ENCODE measurements at regions not wholly inside any gene's neighbourhood (a gene's known extent, or its start where the extent isn't known, plus 50 kb on each side); places are given as distances from the start of the nearest gene placed in this dataset.

- POLR2A ChIA-PET, result no interaction called here
- CTCF ChIA-PET, result no interaction called here
- Histone ChIP-seq H3K9me3 (ENCODE audit: control insufficient read depth in 2 of 3, low read length in 3 of 3) (no peaks in the 10 kb centered on the region), H3K36me3 (ENCODE audit: control insufficient read depth in 2 of 3, insufficient read depth in 3 of 3, low read length in 3 of 3) (no peaks in the 10 kb centered on the region), H3K27ac (ENCODE audit: low read depth, low read length) (no peak overlapping the region), H3K4me3 (ENCODE audit: low read length) (no peak overlapping the region), H3K27me3 (ENCODE audit: control insufficient read depth in 2 of 2, insufficient read depth in 2 of 2, low read length in 2 of 2) (no peaks in the 10 kb centered on the region), H3K4me1 (ENCODE audit: control insufficient read depth in 2 of 2, insufficient read depth in 2 of 2, low read length in 2 of 2) (no peaks in the 10 kb centered on the region)
- H3K27ac Mint-ChIP-seq, result no peak overlapping the region
- H3K27me3 Mint-ChIP-seq, result no peaks in the 10 kb centered on the region
- H3K4me1 Mint-ChIP-seq, result peaks cover 0 to 11% (median 2%) of the 10 kb centered on the region in 7 donors
- intact Hi-C loops (cut with micrococcal nuclease), result no loop called here
- H3K9me3 Mint-ChIP-seq, result no peaks in the 10 kb centered on the region
- ATAC-seq (no peak), DNase-seq (no peak)
- no peaks in the 10 kb centered on the region for H3K36me3 Mint-ChIP-seq
- H3K4me3 Mint-ChIP-seq, result no peak overlapping the region
These were observed 221.2 kb upstream of the SFSWAP start for GRCh38 chr12:131489718-131490117.

- Mint-ChIP-seq H3K27me3 (peaks cover 0 to 2% (median 0%) of the 10 kb centered on the region in 5 donors), H3K9me3 (no peaks in the 10 kb centered on the region), H3K36me3 (no peaks in the 10 kb centered on the region), H3K27ac (no peak overlapping the region), H3K4me3 (no peak overlapping the region), H3K4me1 (peaks cover 0 to 19% (median 8%) of the 10 kb centered on the region in 7 donors)
- Histone ChIP-seq H3K36me3 (ENCODE audit: control insufficient read depth in 2 of 3, insufficient read depth in 3 of 3, low read length in 3 of 3) (no peaks in the 10 kb centered on the region), H3K4me3 (ENCODE audit: low read length) (no peak overlapping the region), H3K27me3 (ENCODE audit: control insufficient read depth in 2 of 2, insufficient read depth in 2 of 2, low read length in 2 of 2) (no peaks in the 10 kb centered on the region), H3K9me3 (ENCODE audit: control insufficient read depth in 2 of 3, low read length in 3 of 3) (no peaks in the 10 kb centered on the region), H3K27ac (ENCODE audit: low read depth, low read length) (no peak overlapping the region), H3K4me1 (ENCODE audit: control insufficient read depth in 2 of 2, insufficient read depth in 2 of 2, low read length in 2 of 2) (no peaks in the 10 kb centered on the region)
- no peak for DNase-seq
- POLR2A ChIA-PET, result no interaction called here
- intact Hi-C loops (cut with micrococcal nuclease), result no loop called here
- CTCF ChIA-PET, result no interaction called here
- ATAC-seq, result no peak
These were observed 219.7 kb upstream of the SFSWAP start for GRCh38 chr12:131491155-131491554.

GRCh38 chr12:131491916-131492490, 218.9 kb upstream of the SFSWAP start:
- peaks cover 0 to 19% (median 8%) of the 10 kb centered on the region in 7 donors for H3K4me1 Mint-ChIP-seq
- H3K9me3 Mint-ChIP-seq, result no peaks in the 10 kb centered on the region
- H3K27ac Mint-ChIP-seq, result no peak overlapping the region
- ChIA-PET POLR2A (no interaction called here), CTCF (no interaction called here)
- H3K27me3 Mint-ChIP-seq, result peaks cover 0 to 2% (median 0%) of the 10 kb centered on the region in 5 donors
- ATAC-seq (no peak), DNase-seq (no peak)
- Histone ChIP-seq H3K9me3 (ENCODE audit: control insufficient read depth in 2 of 3, low read length in 3 of 3) (no peaks in the 10 kb centered on the region), H3K36me3 (ENCODE audit: control insufficient read depth in 2 of 3, insufficient read depth in 3 of 3, low read length in 3 of 3) (no peaks in the 10 kb centered on the region), H3K27me3 (ENCODE audit: control insufficient read depth in 2 of 2, insufficient read depth in 2 of 2, low read length in 2 of 2) (no peaks in the 10 kb centered on the region), H3K4me1 (ENCODE audit: control insufficient read depth in 2 of 2, insufficient read depth in 2 of 2, low read length in 2 of 2) (no peaks in the 10 kb centered on the region), H3K27ac (ENCODE audit: low read depth, low read length) (no peak overlapping the region), H3K4me3 (ENCODE audit: low read length) (no peak overlapping the region)
- no peak overlapping the region for H3K4me3 Mint-ChIP-seq
- intact Hi-C loops (cut with micrococcal nuclease), result no loop called here
- no peaks in the 10 kb centered on the region for H3K36me3 Mint-ChIP-seq

- Mint-ChIP-seq H3K27ac (no peak overlapping the region), H3K4me1 (peaks cover 0 to 8% (median 0%) of the 10 kb centered on the region in 7 donors), H3K36me3 (no peaks in the 10 kb centered on the region), H3K27me3 (peaks cover 0 to 6% (median 0%) of the 10 kb centered on the region in 5 donors), H3K9me3 (no peaks in the 10 kb centered on the region), H3K4me3 (no peak overlapping the region)
- H3K27me3 ChIP-seq (ENCODE audit: control insufficient read depth in 2 of 2, insufficient read depth in 2 of 2, low read length in 2 of 2), result no peaks in the 10 kb centered on the region
- POLR2A ChIA-PET, result no interaction called here
- H3K4me3 ChIP-seq (ENCODE audit: low read length), result no peak overlapping the region
- no peaks in the 10 kb centered on the region for H3K9me3 ChIP-seq (ENCODE audit: control insufficient read depth in 2 of 3, low read length in 3 of 3)
- ATAC-seq (no peak), DNase-seq (no peak)
- H3K36me3 ChIP-seq (ENCODE audit: control insufficient read depth in 2 of 3, insufficient read depth in 3 of 3, low read length in 3 of 3), result no peaks in the 10 kb centered on the region
- intact Hi-C loops (cut with micrococcal nuclease), result no loop called here
- CTCF ChIA-PET, result no interaction called here
- H3K4me1 ChIP-seq (ENCODE audit: control insufficient read depth in 2 of 2, insufficient read depth in 2 of 2, low read length in 2 of 2), result no peaks in the 10 kb centered on the region
- H3K27ac ChIP-seq (ENCODE audit: low read depth, low read length), result no peak overlapping the region
These were observed 217.6 kb upstream of the SFSWAP start for GRCh38 chr12:131493068-131493826.

- Mint-ChIP-seq H3K27me3 (peaks cover 0 to 6% (median 0%) of the 10 kb centered on the region in 5 donors), H3K4me3 (no peak overlapping the region), H3K27ac (no peak overlapping the region), H3K9me3 (no peaks in the 10 kb centered on the region), H3K4me1 (peaks cover 0 to 8% (median 0%) of the 10 kb centered on the region in 7 donors), H3K36me3 (no peaks in the 10 kb centered on the region)
- Histone ChIP-seq H3K27ac (ENCODE audit: low read depth, low read length) (no peak overlapping the region), H3K4me1 (ENCODE audit: control insufficient read depth in 2 of 2, insufficient read depth in 2 of 2, low read length in 2 of 2) (no peaks in the 10 kb centered on the region), H3K4me3 (ENCODE audit: low read length) (no peak overlapping the region), H3K27me3 (ENCODE audit: control insufficient read depth in 2 of 2, insufficient read depth in 2 of 2, low read length in 2 of 2) (no peaks in the 10 kb centered on the region), H3K36me3 (ENCODE audit: control insufficient read depth in 2 of 3, insufficient read depth in 3 of 3, low read length in 3 of 3) (no peaks in the 10 kb centered on the region), H3K9me3 (ENCODE audit: control insufficient read depth in 2 of 3, low read length in 3 of 3) (no peaks in the 10 kb centered on the region)
- POLR2A ChIA-PET, result no interaction called here
- ATAC-seq, result no peak
- intact Hi-C loops (cut with micrococcal nuclease), result no loop called here
- CTCF ChIA-PET, result no interaction called here
- DNase-seq, result no peak
These were observed 216.7 kb upstream of the SFSWAP start for GRCh38 chr12:131494216-131494615.

GRCh38 chr12:131494741-131495524, 216.0 kb upstream of the SFSWAP start:
- ATAC-seq, result no peak
- no peak overlapping the region for H3K4me3 ChIP-seq (ENCODE audit: low read length)
- H3K4me3 Mint-ChIP-seq, result no peak overlapping the region
- ChIA-PET POLR2A (no interaction called here), CTCF (no interaction called here)
- H3K36me3 ChIP-seq (ENCODE audit: control insufficient read depth in 2 of 3, insufficient read depth in 3 of 3, low read length in 3 of 3), result no peaks in the 10 kb centered on the region
- peaks cover 0 to 8% (median 2%) of the 10 kb centered on the region in 7 donors for H3K4me1 Mint-ChIP-seq
- H3K4me1 ChIP-seq (ENCODE audit: control insufficient read depth in 2 of 2, insufficient read depth in 2 of 2, low read length in 2 of 2), result no peaks in the 10 kb centered on the region
- no peaks in the 10 kb centered on the region for H3K36me3 Mint-ChIP-seq
- H3K27me3 Mint-ChIP-seq, result peaks cover 0 to 6% (median 0%) of the 10 kb centered on the region in 5 donors
- H3K27ac Mint-ChIP-seq, result peak overlapping the region in 1 of 9 donors; percentile 35
- no peak for DNase-seq
- H3K9me3 ChIP-seq (ENCODE audit: control insufficient read depth in 2 of 3, low read length in 3 of 3), result no peaks in the 10 kb centered on the region
- H3K27me3 ChIP-seq (ENCODE audit: control insufficient read depth in 2 of 2, insufficient read depth in 2 of 2, low read length in 2 of 2), result no peaks in the 10 kb centered on the region
- H3K27ac ChIP-seq (ENCODE audit: low read depth, low read length), result no peak overlapping the region
- intact Hi-C loops (cut with micrococcal nuclease), result no loop called here
- H3K9me3 Mint-ChIP-seq, result no peaks in the 10 kb centered on the region

Measured in naive thymus-derived CD4-positive, alpha-beta T cell (primary cell).